A673 (cell line): ENCODE measurements at regions not wholly inside any gene's neighbourhood (a gene's known extent, or its start where the extent isn't known, plus 50 kb on each side); places are given as distances from the start of the nearest gene placed in this dataset.

Experiments used
- BruUV-seq: library from RNA; stranded (reverse); fragments of 400-500 nt; replicated peaks from 2 replicates; lab custom pipeline; 2021; lab: Mats Ljungman, UMichigan
- CTCF ChIA-PET: fragments of 300-600 bp; sonication (Branson Sonifier 250); formaldehyde crosslinking; loops from one replicate; lab custom pipeline; 2022; ENCODE audit warnings: antibody characterized with exemption; lab: Charles Lee
- POLR2A ChIA-PET: fragments of 300-600 bp; sonication (Branson Sonifier 250); formaldehyde crosslinking; loops from one replicate; lab custom pipeline; 2022; ENCODE audit warnings: antibody characterized with exemption; ENCODE audit not compliant: low non-redundant PET; lab: Charles Lee
- DNase-seq: peaks from one replicate; pipeline ENCODE4 v3.0.0-alpha.2; 2015; ENCODE audit warnings: low spot score
- H3K27ac ChIP-seq: fragments of 200-600 bp; sonication (generic); 2 replicates; pipeline ENCODE4 v1.5.1; 2016; ENCODE audit warnings: mixed run types, low read depth, mild to moderate bottlenecking, mixed read lengths, antibody characterized with exemption, low read length; ENCODE audit not compliant: poor library complexity, severe bottlenecking
- H3K27me3 ChIP-seq: fragments of 200-600 bp; sonication (generic); replicated peaks from 2 replicates; pipeline ENCODE4 v1.6.1; 2017; ENCODE audit warnings: mixed run types, low read depth, mild to moderate bottlenecking, mixed read lengths, antibody characterized with exemption, low read length; ENCODE audit not compliant: insufficient read depth, poor library complexity
- H3K36me3 ChIP-seq: fragments of 200-600 bp; sonication (generic); 2 replicates; pipeline ENCODE4 v1.6.1; 2016; ENCODE audit warnings: mixed run types, mild to moderate bottlenecking, mixed read lengths, antibody characterized with exemption, low read length; ENCODE audit not compliant: insufficient read depth, poor library complexity, severe bottlenecking
- H3K4me1 ChIP-seq: fragments of 200-600 bp; sonication (generic); 2 replicates; pipeline ENCODE4 v1.6.1; 2017; ENCODE audit warnings: mixed run types, mild to moderate bottlenecking, mixed read lengths, antibody characterized with exemption, low read length; ENCODE audit not compliant: insufficient read depth, poor library complexity, severe bottlenecking
- H3K4me3 ChIP-seq: fragments of 200-600 bp; sonication (generic); 2 replicates; pipeline ENCODE4 v1.5.1; 2016; ENCODE audit warnings: low read depth, mixed run types, mild to moderate bottlenecking, mixed read lengths, low read length; ENCODE audit not compliant: poor library complexity, severe bottlenecking
- H3K9me3 ChIP-seq: fragments of 200-600 bp; sonication (generic); 2 replicates; pipeline ENCODE4 v1.6.1; 2016; ENCODE audit warnings: mixed run types, low read depth, mild to moderate bottlenecking, mixed read lengths, antibody characterized with exemption, low read length; ENCODE audit not compliant: poor library complexity, severe bottlenecking
- EZH2 ChIP-seq: fragments of 200-600 bp; sonication (generic); IDR thresholded peaks from 2 replicates; pipeline ENCODE4 v1.6.1; 2017; ENCODE audit warnings: borderline replicate concordance, low read depth, mild to moderate bottlenecking, mixed read lengths, antibody characterized with exemption, low read length; ENCODE audit not compliant: poor library complexity, severe bottlenecking
- intact Hi-C: fragments of 100-400 bp; cut with micrococcal nuclease; formaldehyde crosslinking; loops from one replicate; pipeline ENCODE4 v1.10.0; 2022; ENCODE audit not compliant: unreplicated experiment
- TF ChIP-seq, protein P1 (sequence below): fragments of 300-800, 200-600 bp; sonication (generic); conservative IDR thresholded peaks from 2 replicates; pipeline ENCODE4 v1.5.1; 2017; ENCODE audit warnings: low read depth, mild to moderate bottlenecking, antibody characterized with exemption, low read length, moderate library complexity, mixed read lengths

DNA sequence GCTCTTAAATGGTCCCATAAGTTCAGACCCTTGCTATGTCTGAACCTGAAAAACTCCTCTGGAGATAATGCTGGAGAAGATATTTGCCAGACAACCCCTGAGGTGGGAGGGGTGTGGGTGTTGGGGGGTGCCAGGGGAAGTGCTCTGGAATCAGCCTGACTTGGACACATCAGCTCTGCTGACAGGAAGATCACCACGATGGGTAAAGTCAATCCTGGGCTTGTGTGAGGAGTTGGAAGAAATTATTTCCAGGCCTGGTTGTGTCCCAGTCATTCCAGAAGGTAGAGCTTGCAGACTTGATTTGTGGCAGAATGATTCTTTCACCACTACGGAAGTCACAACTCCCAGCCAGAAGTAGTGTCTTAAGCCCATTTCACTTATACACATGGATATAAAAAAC is 60.3 kb upstream of the UNC5B start:
- CTCF ChIA-PET, result no interaction called here

DNA sequence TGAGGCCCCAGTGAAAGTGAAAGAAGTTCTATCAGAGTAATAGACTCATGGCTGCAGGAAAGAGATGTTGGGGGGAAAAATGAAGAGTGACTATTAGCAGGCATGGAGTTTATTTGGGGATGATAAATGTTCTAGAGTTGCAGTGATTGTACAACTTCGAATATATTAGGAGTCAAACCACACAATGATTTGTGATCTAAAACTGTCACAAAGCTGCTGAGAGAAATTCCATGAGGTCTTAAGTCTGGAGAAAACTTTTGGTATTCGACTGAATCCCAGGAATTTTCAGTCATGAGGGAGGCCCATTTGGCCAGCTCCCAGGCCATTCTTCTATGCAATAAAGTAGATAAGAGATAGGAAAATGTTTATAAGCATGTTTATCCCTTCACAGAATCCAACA is 55.9 kb upstream of the UNC5B start:
- Histone ChIP-seq H3K4me1 (no peaks in the 10 kb centered on the region), H3K9me3 (no peaks in the 10 kb centered on the region), H3K36me3 (no peaks in the 10 kb centered on the region), H3K27me3 (no peaks in the 10 kb centered on the region), H3K27ac (no peak overlapping the region), H3K4me3 (no peak overlapping the region)
- TF ChIP-seq, protein P1, sequence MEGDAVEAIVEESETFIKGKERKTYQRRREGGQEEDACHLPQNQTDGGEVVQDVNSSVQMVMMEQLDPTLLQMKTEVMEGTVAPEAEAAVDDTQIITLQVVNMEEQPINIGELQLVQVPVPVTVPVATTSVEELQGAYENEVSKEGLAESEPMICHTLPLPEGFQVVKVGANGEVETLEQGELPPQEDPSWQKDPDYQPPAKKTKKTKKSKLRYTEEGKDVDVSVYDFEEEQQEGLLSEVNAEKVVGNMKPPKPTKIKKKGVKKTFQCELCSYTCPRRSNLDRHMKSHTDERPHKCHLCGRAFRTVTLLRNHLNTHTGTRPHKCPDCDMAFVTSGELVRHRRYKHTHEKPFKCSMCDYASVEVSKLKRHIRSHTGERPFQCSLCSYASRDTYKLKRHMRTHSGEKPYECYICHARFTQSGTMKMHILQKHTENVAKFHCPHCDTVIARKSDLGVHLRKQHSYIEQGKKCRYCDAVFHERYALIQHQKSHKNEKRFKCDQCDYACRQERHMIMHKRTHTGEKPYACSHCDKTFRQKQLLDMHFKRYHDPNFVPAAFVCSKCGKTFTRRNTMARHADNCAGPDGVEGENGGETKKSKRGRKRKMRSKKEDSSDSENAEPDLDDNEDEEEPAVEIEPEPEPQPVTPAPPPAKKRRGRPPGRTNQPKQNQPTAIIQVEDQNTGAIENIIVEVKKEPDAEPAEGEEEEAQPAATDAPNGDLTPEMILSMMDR, result no peak
- BruUV-seq, result no TSS peak
- POLR2A ChIA-PET, result no interaction called here
- CTCF ChIA-PET, result no interaction called here
- intact Hi-C loops, result no loop called here
- DNase-seq, result no peak

More for the DNA sequence above, 60.3 kb upstream of the UNC5B start:
- Histone ChIP-seq H3K36me3 (no peaks in the 10 kb centered on the region), H3K27ac (no peak overlapping the region), H3K4me1 (no peaks in the 10 kb centered on the region), H3K27me3 (no peaks in the 10 kb centered on the region), H3K9me3 (no peaks in the 10 kb centered on the region), H3K4me3 (no peak overlapping the region)
- no peak for DNase-seq
- intact Hi-C loops, result no loop called here
- POLR2A ChIA-PET, result no interaction called here
- no TSS peak for BruUV-seq
- TF ChIP-seq EZH2, result no peak
- TF ChIP-seq, protein P1, result no peak

DNA sequence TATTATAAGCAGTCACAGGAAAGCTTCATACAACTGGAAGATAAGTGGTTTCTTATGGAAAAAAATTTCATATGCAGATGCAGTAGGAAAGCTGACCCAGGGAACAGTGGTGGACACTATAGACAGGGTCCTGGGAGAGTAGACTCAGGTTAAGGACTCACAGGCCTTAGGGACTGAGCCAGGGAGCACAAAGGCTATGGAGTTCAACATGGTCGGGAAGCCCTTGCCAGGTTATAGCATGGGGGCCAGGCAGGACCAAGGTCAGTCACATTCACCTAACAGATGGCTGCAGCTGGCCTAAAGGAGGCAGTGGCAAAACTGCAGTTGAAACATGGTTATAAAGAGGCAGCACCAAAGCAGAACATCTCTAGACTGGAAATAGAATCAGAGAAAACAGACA is 54.9 kb upstream of the UNC5B start:
- no TSS peak for BruUV-seq
- TF ChIP-seq, protein P1, result no peak
- no peak for TF ChIP-seq EZH2
- H3K4me3 ChIP-seq, result no peak overlapping the region
- no peaks in the 10 kb centered on the region for H3K4me1 ChIP-seq
- no peaks in the 10 kb centered on the region for H3K27me3 ChIP-seq
- DNase-seq, result no peak
- H3K27ac ChIP-seq, result no peak overlapping the region
- intact Hi-C loops, result no loop called here
- ChIA-PET CTCF (no interaction called here), POLR2A (no interaction called here)
- H3K36me3 ChIP-seq, result no peaks in the 10 kb centered on the region
- no peaks in the 10 kb centered on the region for H3K9me3 ChIP-seq
